Activated naive CD8-positive, alpha-beta T cell treated with anti-CD3 and anti-CD28 coated beads, Interleukin-2, amount 50 U/mL, for 24 hours (primary cell): ENCODE measurements at regions not wholly inside any gene's neighbourhood (a gene's known extent, or its start where the extent isn't known, plus 50 kb on each side); places are given as distances from the start of the nearest gene placed in this dataset.
A peak's percentile ranks its signal among the peaks of the same experiment; 100 is the strongest.

Experiments used
- ATAC-seq: fragments of 150-1000 bp; cut with Tn5 transposase; one replicate; pipeline ENCODE4 v1.10.0; 2021
- DNase-seq: peaks from one replicate; pipeline ENCODE4 v3.0.0; 2021
- H3K27ac Mint-ChIP-seq: one replicate; pipeline ENCODE4 v1.8.0; 2021; ENCODE audit warnings: mild to moderate bottlenecking, mixed read lengths
- H3K27me3 Mint-ChIP-seq: one replicate; pipeline ENCODE4 v1.8.0; 2021; ENCODE audit warnings: mixed read lengths
- H3K36me3 Mint-ChIP-seq: one replicate; pipeline ENCODE4 v1.8.0; 2021; ENCODE audit warnings: low read depth, mixed read lengths
- H3K4me1 Mint-ChIP-seq: one replicate; pipeline ENCODE4 v1.8.0; 2021; ENCODE audit warnings: mixed read lengths
- H3K4me3 Mint-ChIP-seq: one replicate; pipeline ENCODE4 v1.8.0; 2021; ENCODE audit warnings: mild to moderate bottlenecking, moderate library complexity, mixed read lengths
- H3K9me3 Mint-ChIP-seq: one replicate; pipeline ENCODE4 v1.8.0; 2021; ENCODE audit warnings: mixed read lengths

GRCh38 chr1:25068316-25068715, 138.2 kb upstream of the RUNX3 start:
- Mint-ChIP-seq H3K27me3 (peaks cover 4% of the 10 kb centered on the region), H3K4me3 (no peak overlapping the region), H3K36me3 (no peaks in the 10 kb centered on the region), H3K9me3 (no peaks in the 10 kb centered on the region), H3K27ac (no peak overlapping the region), H3K4me1 (peaks cover 26% of the 10 kb centered on the region)
- ATAC-seq (no peak), DNase-seq (no peak)

GRCh38 chr1:25067518-25068251, 137.6 kb upstream of the RUNX3 start:
- Mint-ChIP-seq H3K27ac (no peak overlapping the region), H3K4me3 (no peak overlapping the region), H3K36me3 (no peaks in the 10 kb centered on the region), H3K9me3 (no peaks in the 10 kb centered on the region), H3K27me3 (peaks cover 4% of the 10 kb centered on the region), H3K4me1 (peaks cover 26% of the 10 kb centered on the region)
- no peak for DNase-seq
- ATAC-seq: no peak

GRCh38 chr1:25066731-25067517, 136.8 kb upstream of the RUNX3 start:
- DNase-seq: no peak
- H3K4me3 Mint-ChIP-seq: no peak overlapping the region
- no peaks in the 10 kb centered on the region for H3K9me3 Mint-ChIP-seq
- H3K4me1 Mint-ChIP-seq: peaks cover 26% of the 10 kb centered on the region
- peaks cover 4% of the 10 kb centered on the region for H3K27me3 Mint-ChIP-seq
- no peak overlapping the region for H3K27ac Mint-ChIP-seq
- H3K36me3 Mint-ChIP-seq: no peaks in the 10 kb centered on the region
- no peak for ATAC-seq

- peaks cover 4% of the 10 kb centered on the region for H3K27me3 Mint-ChIP-seq
- no peak overlapping the region for H3K4me3 Mint-ChIP-seq
- H3K27ac Mint-ChIP-seq: no peak overlapping the region
- DNase-seq (no peak), ATAC-seq (no peak)
- H3K36me3 Mint-ChIP-seq: no peaks in the 10 kb centered on the region
- H3K4me1 Mint-ChIP-seq: peaks cover 26% of the 10 kb centered on the region
- H3K9me3 Mint-ChIP-seq: no peaks in the 10 kb centered on the region
Measured at GRCh38 chr1:25066256-25066655, 136.2 kb upstream of the RUNX3 start.

GRCh38 chr1:25065795-25066238, 135.7 kb upstream of the RUNX3 start:
- Mint-ChIP-seq H3K36me3 (no peaks in the 10 kb centered on the region), H3K27me3 (peaks cover 4% of the 10 kb centered on the region), H3K4me3 (no peak overlapping the region), H3K9me3 (no peaks in the 10 kb centered on the region), H3K4me1 (peaks cover 26% of the 10 kb centered on the region), H3K27ac (no peak overlapping the region)
- ATAC-seq (peak; percentile 37), DNase-seq (peak; percentile 32)

- Mint-ChIP-seq H3K9me3 (no peaks in the 10 kb centered on the region), H3K27me3 (peaks cover 4% of the 10 kb centered on the region), H3K4me3 (no peak overlapping the region), H3K27ac (no peak overlapping the region), H3K36me3 (no peaks in the 10 kb centered on the region), H3K4me1 (peaks cover 26% of the 10 kb centered on the region)
- ATAC-seq (no peak), DNase-seq (no peak)
Measured at GRCh38 chr1:25065321-25065721, 135.2 kb upstream of the RUNX3 start.

- Mint-ChIP-seq H3K4me1 (peaks cover 26% of the 10 kb centered on the region), H3K4me3 (peak overlapping the region; percentile 22), H3K36me3 (no peaks in the 10 kb centered on the region), H3K27ac (peak overlapping the region; percentile 60), H3K9me3 (no peaks in the 10 kb centered on the region), H3K27me3 (peaks cover 6% of the 10 kb centered on the region)
- ATAC-seq: peak; percentile 81
- peak; percentile 45 for DNase-seq
Measured at GRCh38 chr1:25064465-25065240, 134.6 kb upstream of the RUNX3 start.

GRCh38 chr1:25063591-25064416, 133.7 kb upstream of the RUNX3 start:
- Mint-ChIP-seq H3K4me1 (peaks cover 26% of the 10 kb centered on the region), H3K36me3 (no peaks in the 10 kb centered on the region), H3K27ac (no peak overlapping the region), H3K4me3 (no peak overlapping the region), H3K9me3 (no peaks in the 10 kb centered on the region), H3K27me3 (peaks cover 7% of the 10 kb centered on the region)
- no peak for DNase-seq
- ATAC-seq: no peak

GRCh38 chr1:25062621-25063255, 132.7 kb upstream of the RUNX3 start:
- no peak overlapping the region for H3K4me3 Mint-ChIP-seq
- H3K27me3 Mint-ChIP-seq: peaks cover 8% of the 10 kb centered on the region
- ATAC-seq: no peak
- peak overlapping the region; percentile 11 for H3K27ac Mint-ChIP-seq
- no peaks in the 10 kb centered on the region for H3K9me3 Mint-ChIP-seq
- H3K4me1 Mint-ChIP-seq: peaks cover 26% of the 10 kb centered on the region
- no peaks in the 10 kb centered on the region for H3K36me3 Mint-ChIP-seq
- DNase-seq: no peak

- H3K27ac Mint-ChIP-seq: no peak overlapping the region
- H3K4me3 Mint-ChIP-seq: no peak overlapping the region
- DNase-seq: no peak
- peaks cover 11% of the 10 kb centered on the region for H3K27me3 Mint-ChIP-seq
- peaks cover 26% of the 10 kb centered on the region for H3K4me1 Mint-ChIP-seq
- no peaks in the 10 kb centered on the region for H3K36me3 Mint-ChIP-seq
- ATAC-seq: no peak
- no peaks in the 10 kb centered on the region for H3K9me3 Mint-ChIP-seq
Measured at GRCh38 chr1:25061261-25061995, 131.4 kb upstream of the RUNX3 start.

GRCh38 chr1:25057188-25057587, 127.1 kb upstream of the RUNX3 start:
- DNase-seq: no peak
- ATAC-seq: no peak
- peaks cover 39% of the 10 kb centered on the region for H3K27me3 Mint-ChIP-seq
- no peak overlapping the region for H3K4me3 Mint-ChIP-seq
- H3K36me3 Mint-ChIP-seq: no peaks in the 10 kb centered on the region
- no peak overlapping the region for H3K27ac Mint-ChIP-seq
- H3K9me3 Mint-ChIP-seq: no peaks in the 10 kb centered on the region
- no peaks in the 10 kb centered on the region for H3K4me1 Mint-ChIP-seq

GRCh38 chr1:25056536-25056935, 126.5 kb upstream of the RUNX3 start:
- H3K4me3 Mint-ChIP-seq: no peak overlapping the region
- no peak overlapping the region for H3K27ac Mint-ChIP-seq
- peaks cover 39% of the 10 kb centered on the region for H3K27me3 Mint-ChIP-seq
- ATAC-seq (no peak), DNase-seq (no peak)
- no peaks in the 10 kb centered on the region for H3K4me1 Mint-ChIP-seq
- no peaks in the 10 kb centered on the region for H3K36me3 Mint-ChIP-seq
- H3K9me3 Mint-ChIP-seq: no peaks in the 10 kb centered on the region

GRCh38 chr1:25055961-25056360, 125.9 kb upstream of the RUNX3 start:
- DNase-seq (no peak), ATAC-seq (no peak)
- no peak overlapping the region for H3K4me3 Mint-ChIP-seq
- no peaks in the 10 kb centered on the region for H3K9me3 Mint-ChIP-seq
- H3K27ac Mint-ChIP-seq: no peak overlapping the region
- H3K4me1 Mint-ChIP-seq: no peaks in the 10 kb centered on the region
- peaks cover 39% of the 10 kb centered on the region for H3K27me3 Mint-ChIP-seq
- no peaks in the 10 kb centered on the region for H3K36me3 Mint-ChIP-seq
